ENCODE measurements at regions not wholly inside any gene's neighbourhood (a gene's known extent, or its start where the extent isn't known, plus 50 kb on each side); places are given as distances from the start of the nearest gene placed in this dataset.

DNA sequence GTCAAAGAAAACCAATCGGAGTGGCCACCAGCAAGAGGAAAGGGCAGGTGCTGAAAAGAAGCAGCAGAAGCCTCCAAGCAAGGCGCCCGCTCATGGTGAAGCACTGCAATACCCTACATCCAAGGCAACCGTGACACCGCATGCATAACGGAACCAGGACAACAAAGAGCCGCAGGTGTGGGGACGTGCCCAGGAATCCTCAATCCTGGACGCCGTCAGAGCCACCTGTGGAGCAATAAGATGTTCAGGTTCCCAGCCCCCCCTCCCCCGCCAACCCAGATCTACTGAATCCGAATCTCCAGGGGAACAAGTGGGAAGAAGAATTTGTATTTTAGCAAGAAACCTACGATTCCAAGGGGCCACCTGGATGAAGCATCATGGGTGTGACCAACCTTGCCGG, 70.8 kb downstream of the SHANK2 start:
- no peaks in the 10 kb centered on the region for H3F3A ChIP-seq (ENCODE audit: low read depth)
- H3K79me2 ChIP-seq (ENCODE audit: insufficient read depth, low read length): no peaks in the 10 kb centered on the region
- no peak overlapping the region for H2AFZ ChIP-seq (ENCODE audit: low read length)
- H3K9ac ChIP-seq (ENCODE audit: low read depth, low read length, poor library complexity, severe bottlenecking): no peak overlapping the region
- H3K27me3 ChIP-seq (ENCODE audit: insufficient read depth, low read length, poor library complexity, severe bottlenecking): no peaks in the 10 kb centered on the region
- H3K4me2 ChIP-seq (ENCODE audit: low read depth, low read length, poor library complexity, severe bottlenecking): no peak overlapping the region
- no peaks in the 10 kb centered on the region for H3K36me3 ChIP-seq (ENCODE audit: insufficient read depth, low read length)
- no peaks in the 10 kb centered on the region for H3K9me2 ChIP-seq (replicated peaks; ENCODE audit: low read depth, low read length)
- no peaks in the 10 kb centered on the region for H3K4me1 ChIP-seq (ENCODE audit: insufficient read depth, low read length, poor library complexity, severe bottlenecking)
- H4K20me1 ChIP-seq (ENCODE audit: insufficient read depth, low read length, poor library complexity, severe bottlenecking): no peaks in the 10 kb centered on the region
- TF ChIP-seq, protein P1, sequence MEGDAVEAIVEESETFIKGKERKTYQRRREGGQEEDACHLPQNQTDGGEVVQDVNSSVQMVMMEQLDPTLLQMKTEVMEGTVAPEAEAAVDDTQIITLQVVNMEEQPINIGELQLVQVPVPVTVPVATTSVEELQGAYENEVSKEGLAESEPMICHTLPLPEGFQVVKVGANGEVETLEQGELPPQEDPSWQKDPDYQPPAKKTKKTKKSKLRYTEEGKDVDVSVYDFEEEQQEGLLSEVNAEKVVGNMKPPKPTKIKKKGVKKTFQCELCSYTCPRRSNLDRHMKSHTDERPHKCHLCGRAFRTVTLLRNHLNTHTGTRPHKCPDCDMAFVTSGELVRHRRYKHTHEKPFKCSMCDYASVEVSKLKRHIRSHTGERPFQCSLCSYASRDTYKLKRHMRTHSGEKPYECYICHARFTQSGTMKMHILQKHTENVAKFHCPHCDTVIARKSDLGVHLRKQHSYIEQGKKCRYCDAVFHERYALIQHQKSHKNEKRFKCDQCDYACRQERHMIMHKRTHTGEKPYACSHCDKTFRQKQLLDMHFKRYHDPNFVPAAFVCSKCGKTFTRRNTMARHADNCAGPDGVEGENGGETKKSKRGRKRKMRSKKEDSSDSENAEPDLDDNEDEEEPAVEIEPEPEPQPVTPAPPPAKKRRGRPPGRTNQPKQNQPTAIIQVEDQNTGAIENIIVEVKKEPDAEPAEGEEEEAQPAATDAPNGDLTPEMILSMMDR (conservative IDR thresholded peaks at IDR 0.05; ENCODE audit: low read length): no peak
- TF ChIP-seq EZH2phosphoT487 (IDR thresholded peaks at IDR 0.05; ENCODE audit: borderline replicate concordance): no peak
- peaks cover 4% of the 10 kb centered on the region for H3K9me3 ChIP-seq (ENCODE audit: insufficient read depth, low read depth, low read length)
- no peak overlapping the region for H3K4me3 ChIP-seq (ENCODE audit: low read length, poor library complexity, severe bottlenecking)

DNA sequence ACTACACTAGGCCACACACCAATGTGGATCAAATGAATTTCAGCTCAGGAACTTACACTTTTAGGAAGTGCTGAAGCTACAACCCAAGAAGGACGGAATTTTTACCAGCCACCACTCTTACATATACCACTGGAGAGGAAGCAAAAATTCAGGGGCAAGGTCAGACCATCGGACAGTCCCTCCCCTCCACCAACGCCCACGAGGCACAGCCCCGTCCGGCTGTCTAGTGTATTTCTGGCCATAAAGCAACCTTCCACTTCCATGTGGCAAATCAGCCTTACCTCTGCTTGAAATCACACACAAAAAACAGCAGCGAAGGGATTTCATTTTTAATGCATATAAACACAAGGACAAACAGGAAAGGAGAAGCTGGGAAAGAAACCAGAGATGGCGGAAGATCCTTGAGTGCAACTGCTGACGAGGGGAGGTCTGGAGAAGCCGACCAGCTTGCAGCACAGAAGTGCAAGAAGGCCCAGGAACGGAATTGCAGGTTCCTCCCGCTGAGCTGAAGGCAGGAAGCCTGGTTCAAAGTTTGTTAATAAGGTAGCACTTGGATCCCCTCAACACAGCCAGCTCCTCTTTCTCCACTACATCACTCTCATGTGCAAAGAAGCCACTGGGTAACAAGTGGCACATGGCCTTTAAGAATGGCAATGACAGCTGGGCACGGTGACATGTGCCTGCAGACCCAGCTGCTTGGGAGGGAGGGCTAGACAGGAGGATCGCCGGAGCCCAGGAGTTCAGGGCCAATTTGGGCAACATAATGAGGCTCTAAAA, 71.5 kb downstream of the SHANK2 start:
- Histone ChIP-seq H3K9ac (ENCODE audit: low read depth, low read length, poor library complexity, severe bottlenecking) (no peak overlapping the region), H2AFZ (ENCODE audit: low read length) (no peak overlapping the region), H3K27me3 (ENCODE audit: insufficient read depth, low read length, poor library complexity, severe bottlenecking) (no peaks in the 10 kb centered on the region), H3K4me2 (ENCODE audit: low read depth, low read length, poor library complexity, severe bottlenecking) (no peak overlapping the region), H3K4me1 (ENCODE audit: insufficient read depth, low read length, poor library complexity, severe bottlenecking) (no peaks in the 10 kb centered on the region), H3K9me2 (replicated peaks; ENCODE audit: low read depth, low read length) (no peaks in the 10 kb centered on the region), H3K9me3 (ENCODE audit: insufficient read depth, low read depth, low read length) (peaks cover 7% of the 10 kb centered on the region), H3F3A (ENCODE audit: low read depth) (no peaks in the 10 kb centered on the region), H4K20me1 (ENCODE audit: insufficient read depth, low read length, poor library complexity, severe bottlenecking) (no peaks in the 10 kb centered on the region), H3K79me2 (ENCODE audit: insufficient read depth, low read length) (no peaks in the 10 kb centered on the region), H3K36me3 (ENCODE audit: insufficient read depth, low read length) (no peaks in the 10 kb centered on the region), H3K4me3 (ENCODE audit: low read length, poor library complexity, severe bottlenecking) (no peak overlapping the region)
- TF ChIP-seq EZH2phosphoT487 (IDR thresholded peaks at IDR 0.05; ENCODE audit: borderline replicate concordance): no peak

DNA sequence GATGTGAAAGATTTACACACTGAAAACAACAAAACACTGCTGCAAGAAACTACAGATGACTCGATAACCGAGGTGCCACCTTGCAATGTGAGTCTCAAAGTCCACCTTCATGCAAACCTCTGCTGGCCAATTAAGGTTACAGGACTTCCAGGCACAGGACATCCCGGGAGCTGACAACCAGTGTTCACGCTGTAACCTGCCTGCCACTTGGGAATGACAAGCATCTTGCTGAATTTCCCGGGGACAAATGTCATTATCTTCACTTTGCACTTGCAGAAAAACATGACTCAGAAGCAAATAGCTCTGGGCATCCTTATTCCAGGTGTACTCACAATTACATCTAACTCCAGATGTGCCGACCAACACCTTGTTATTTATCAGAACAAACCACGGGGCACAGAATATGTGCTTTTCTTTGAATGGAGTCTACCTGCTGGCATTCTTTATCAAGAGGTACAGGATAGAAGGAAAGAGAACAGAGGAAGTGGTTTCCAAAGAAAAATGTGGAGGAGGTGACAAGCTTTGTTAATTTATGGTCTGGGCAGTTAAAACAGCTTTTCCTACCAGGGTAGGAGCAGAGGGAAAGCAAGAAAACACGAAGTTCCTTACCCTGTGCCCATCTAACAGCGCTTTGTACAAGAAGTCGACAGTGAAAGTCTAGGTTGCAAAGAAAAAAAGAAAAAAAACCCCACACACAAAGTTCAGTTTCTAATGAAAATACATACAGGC, 72.3 kb downstream of the SHANK2 start:
- no peaks in the 10 kb centered on the region for H3K36me3 ChIP-seq (ENCODE audit: insufficient read depth, low read length)
- no peaks in the 10 kb centered on the region for H3K79me2 ChIP-seq (ENCODE audit: insufficient read depth, low read length)
- no peak for TF ChIP-seq EZH2phosphoT487 (IDR thresholded peaks at IDR 0.05; ENCODE audit: borderline replicate concordance)
- TF ChIP-seq, protein P1 (conservative IDR thresholded peaks at IDR 0.05; ENCODE audit: low read length): no peak
- no peaks in the 10 kb centered on the region for H3K27me3 ChIP-seq (ENCODE audit: insufficient read depth, low read length, poor library complexity, severe bottlenecking)
- H3K4me2 ChIP-seq (ENCODE audit: low read depth, low read length, poor library complexity, severe bottlenecking): no peak overlapping the region
- H3K9me2 ChIP-seq (replicated peaks; ENCODE audit: low read depth, low read length): no peaks in the 10 kb centered on the region
- no peaks in the 10 kb centered on the region for H3F3A ChIP-seq (ENCODE audit: low read depth)
- H2AFZ ChIP-seq (ENCODE audit: low read length): no peak overlapping the region
- H4K20me1 ChIP-seq (ENCODE audit: insufficient read depth, low read length, poor library complexity, severe bottlenecking): no peaks in the 10 kb centered on the region
- no peaks in the 10 kb centered on the region for H3K4me1 ChIP-seq (ENCODE audit: insufficient read depth, low read length, poor library complexity, severe bottlenecking)
- H3K9me3 ChIP-seq (ENCODE audit: insufficient read depth, low read depth, low read length): peaks cover 7% of the 10 kb centered on the region
- no peak overlapping the region for H3K9ac ChIP-seq (ENCODE audit: low read depth, low read length, poor library complexity, severe bottlenecking)
- no peak overlapping the region for H3K4me3 ChIP-seq (ENCODE audit: low read length, poor library complexity, severe bottlenecking)
